Breast epithelium (tissue), 3 donors: ENCODE measurements at regions not wholly inside any gene's neighbourhood (a gene's known extent, or its start where the extent isn't known, plus 50 kb on each side); places are given as distances from the start of the nearest gene placed in this dataset.

Source experiments
- POLR2A ChIP-seq: fragments of 450-650 bp; IDR thresholded peaks from one replicate; pipeline ENCODE4 v1.6.1; 2016; ENCODE audit warnings: antibody characterized with exemption, mild to moderate bottlenecking, moderate library complexity
- POLR2AphosphoS5 ChIP-seq, 3 donors: sonication (generic); formaldehyde crosslinking; IDR thresholded peaks; one replicate each; pipeline ENCODE4 v1.6.1; 2017; ENCODE audit warnings: antibody characterized with exemption in 3 of 3
- TF ChIP-seq, protein P1 (sequence below), 3 donors: fragments of 450-650 bp; IDR thresholded peaks; one replicate each; pipeline ENCODE4 v1.5.1; 2016 to 2017; ENCODE audit warnings: antibody characterized with exemption in 3 of 3, mild to moderate bottlenecking in 3 of 3, moderate library complexity in 3 of 3

- TF ChIP-seq, protein P1, sequence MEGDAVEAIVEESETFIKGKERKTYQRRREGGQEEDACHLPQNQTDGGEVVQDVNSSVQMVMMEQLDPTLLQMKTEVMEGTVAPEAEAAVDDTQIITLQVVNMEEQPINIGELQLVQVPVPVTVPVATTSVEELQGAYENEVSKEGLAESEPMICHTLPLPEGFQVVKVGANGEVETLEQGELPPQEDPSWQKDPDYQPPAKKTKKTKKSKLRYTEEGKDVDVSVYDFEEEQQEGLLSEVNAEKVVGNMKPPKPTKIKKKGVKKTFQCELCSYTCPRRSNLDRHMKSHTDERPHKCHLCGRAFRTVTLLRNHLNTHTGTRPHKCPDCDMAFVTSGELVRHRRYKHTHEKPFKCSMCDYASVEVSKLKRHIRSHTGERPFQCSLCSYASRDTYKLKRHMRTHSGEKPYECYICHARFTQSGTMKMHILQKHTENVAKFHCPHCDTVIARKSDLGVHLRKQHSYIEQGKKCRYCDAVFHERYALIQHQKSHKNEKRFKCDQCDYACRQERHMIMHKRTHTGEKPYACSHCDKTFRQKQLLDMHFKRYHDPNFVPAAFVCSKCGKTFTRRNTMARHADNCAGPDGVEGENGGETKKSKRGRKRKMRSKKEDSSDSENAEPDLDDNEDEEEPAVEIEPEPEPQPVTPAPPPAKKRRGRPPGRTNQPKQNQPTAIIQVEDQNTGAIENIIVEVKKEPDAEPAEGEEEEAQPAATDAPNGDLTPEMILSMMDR (IDR thresholded peaks at IDR 0.05): no peak
- no peak for TF ChIP-seq POLR2AphosphoS5 (IDR thresholded peaks at IDR 0.05)
- TF ChIP-seq POLR2A: no peak
These were observed 502.7 kb upstream of the PODXL start for GRCh38 chr7:132059141-132059540.
